CD4-positive, alpha-beta T cell treated with Interleukin-6 at 100 ng/mL for 8 hours (primary cell): ENCODE measurements at regions not wholly inside any gene's neighbourhood (a gene's known extent, or its start where the extent isn't known, plus 50 kb on each side); places are given as distances from the start of the nearest gene placed in this dataset.
A peak's percentile ranks its signal among the peaks of the same experiment; 100 is the strongest.
"Not testable (repeated sequence)": the region's sequence is repeated elsewhere in the genome, so short reads cannot be mapped to it uniquely, and the experiment has no call there.

Source experiments
- DNase-seq: peaks from one replicate; pipeline ENCODE4 v3.0.0-alpha.2; 2020; ENCODE audit warnings: mixed read lengths, low spot score

- no peak for DNase-seq
Measured at GRCh38 chr7:82701949-82702348, 258.4 kb upstream of the CACNA2D1 start.

GRCh38 chr7:82700741-82701140, 257.2 kb upstream of the CACNA2D1 start:
- no peak for DNase-seq

GRCh38 chr7:82699773-82700186, 256.2 kb upstream of the CACNA2D1 start:
- DNase-seq = no peak

GRCh38 chr7:82697897-82698296, 254.3 kb upstream of the CACNA2D1 start:
- DNase-seq = no peak

GRCh38 chr7:82696631-82697030, 253.1 kb upstream of the CACNA2D1 start:
- DNase-seq = no peak

GRCh38 chr7:82694022-82694421, 250.4 kb upstream of the CACNA2D1 start:
- no peak for DNase-seq

- no peak for DNase-seq
Measured at GRCh38 chr7:82690929-82691328, 247.4 kb upstream of the CACNA2D1 start.

GRCh38 chr7:82685214-82685613, 241.6 kb upstream of the CACNA2D1 start:
- no peak for DNase-seq

GRCh38 chr7:82678716-82679115, 235.1 kb upstream of the CACNA2D1 start:
- DNase-seq = peak; percentile 3

- no peak for DNase-seq
Measured at GRCh38 chr7:82678259-82678658, 234.7 kb upstream of the CACNA2D1 start.

- peak; percentile 39 for DNase-seq
Measured at GRCh38 chr7:82677493-82677892, 233.9 kb upstream of the CACNA2D1 start.

GRCh38 chr7:82676777-82677463, 233.3 kb upstream of the CACNA2D1 start:
- no peak for DNase-seq

- DNase-seq = no peak
Measured at GRCh38 chr7:82675396-82675795, 231.8 kb upstream of the CACNA2D1 start.

- DNase-seq = no peak
Measured at GRCh38 chr7:82674268-82674667, 230.7 kb upstream of the CACNA2D1 start.

GRCh38 chr7:82672078-82672477, 228.5 kb upstream of the CACNA2D1 start:
- DNase-seq = no peak

- no peak for DNase-seq
Measured at GRCh38 chr7:82669141-82669540, 225.6 kb upstream of the CACNA2D1 start.

- DNase-seq = no peak
Measured at GRCh38 chr7:82668676-82669075, 225.1 kb upstream of the CACNA2D1 start.

GRCh38 chr7:82665966-82666507, 222.5 kb upstream of the CACNA2D1 start:
- no peak for DNase-seq

- no peak for DNase-seq
Measured at GRCh38 chr7:82655965-82656364, 212.4 kb upstream of the CACNA2D1 start.

- not testable (repeated sequence) for DNase-seq
Measured at GRCh38 chr7:82650095-82650494, 206.5 kb upstream of the CACNA2D1 start.

- no peak for DNase-seq
Measured at GRCh38 chr7:82633592-82633991, 190.0 kb upstream of the CACNA2D1 start.

GRCh38 chr7:82631998-82632397, 188.4 kb upstream of the CACNA2D1 start:
- DNase-seq = no peak

GRCh38 chr7:82629583-82629982, 186.0 kb upstream of the CACNA2D1 start:
- DNase-seq = no peak

- no peak for DNase-seq
Measured at GRCh38 chr7:82625377-82625776, 181.8 kb upstream of the CACNA2D1 start.
